B cell (primary cell): ENCODE measurements at regions not wholly inside any gene's neighbourhood (a gene's known extent, or its start where the extent isn't known, plus 50 kb on each side); places are given as distances from the start of the nearest gene placed in this dataset.

Experiments used
- CTCF ChIP-seq: fragments of 200-600 bp; IDR thresholded peaks from one replicate; pipeline ENCODE4 v1.8.0; 2022; ENCODE audit warnings: antibody characterized with exemption, mild to moderate bottlenecking
- EZH2 ChIP-seq: IDR thresholded peaks from 2 replicates; pipeline ENCODE4 v1.6.1; 2012; ENCODE audit warnings: borderline replicate concordance, low read depth, mild to moderate bottlenecking, moderate library complexity, low read length; ENCODE audit not compliant: insufficient read depth, poor library complexity, severe bottlenecking

- no peak for TF ChIP-seq CTCF
- TF ChIP-seq EZH2, result no peak
Observed at GRCh38 chr1:38312753-38313152, 266.2 kb upstream of the POU3F1 start.
